ENCODE measurements at regions not wholly inside any gene's neighbourhood (a gene's known extent, or its start where the extent isn't known, plus 50 kb on each side); places are given as distances from the start of the nearest gene placed in this dataset.

DNA sequence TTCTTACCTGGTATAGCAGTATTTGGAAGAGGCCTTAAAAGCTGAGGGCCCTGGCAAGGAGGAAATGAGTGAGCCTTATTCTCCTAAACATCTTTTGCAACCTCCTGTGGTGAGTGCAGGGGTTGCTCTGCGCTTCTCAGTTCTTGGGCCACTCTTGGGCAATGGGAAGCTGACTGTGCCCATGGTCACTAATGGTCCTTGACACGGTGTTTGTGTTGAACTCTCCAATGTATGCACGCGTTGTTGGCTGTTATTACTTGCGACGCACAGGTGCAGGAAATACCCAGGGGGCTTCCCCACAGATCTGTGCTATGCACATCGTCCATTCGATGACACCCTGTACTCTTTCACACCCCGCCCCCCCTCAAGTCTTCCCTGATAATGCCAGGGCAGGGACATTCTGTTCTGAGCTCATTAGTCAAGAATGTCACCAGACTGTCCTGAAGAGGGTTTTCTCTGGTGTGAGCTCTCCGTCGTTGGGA lies 79.7 kb downstream of the EDN1 start:
- no peaks in the 10 kb centered on the region for H3K27me3 Mint-ChIP-seq (ENCODE audit: unreplicated experiment)
- DNase-seq: peak; percentile 28
- no peak overlapping the region for H3K27ac Mint-ChIP-seq (ENCODE audit: unreplicated experiment)
- H3K9me3 Mint-ChIP-seq (ENCODE audit: low read depth, unreplicated experiment): peaks cover 13% of the 10 kb centered on the region
- CTCF ChIA-PET: interaction anchor here (0.6 to 1.5 kb wide), 7 partner anchors 38 to 1935 kb away, joined by 3 to 14 read pairs (median 4); partner anchors contain the start of gene EDN1
- intact Hi-C loops (cut with micrococcal nuclease; ENCODE audit: unreplicated experiment): loop anchor here (5.0 kb wide), 2 partner anchors 38 to 78 kb away; partner anchors contain the start of gene EDN1
- BruUV-seq (replicated peaks): no TSS peak
- H3K4me3 Mint-ChIP-seq (ENCODE audit: low read depth, unreplicated experiment): no peak overlapping the region
- H3K36me3 Mint-ChIP-seq (ENCODE audit: insufficient read depth, unreplicated experiment): no peaks in the 10 kb centered on the region
- TF ChIP-seq, protein P1, sequence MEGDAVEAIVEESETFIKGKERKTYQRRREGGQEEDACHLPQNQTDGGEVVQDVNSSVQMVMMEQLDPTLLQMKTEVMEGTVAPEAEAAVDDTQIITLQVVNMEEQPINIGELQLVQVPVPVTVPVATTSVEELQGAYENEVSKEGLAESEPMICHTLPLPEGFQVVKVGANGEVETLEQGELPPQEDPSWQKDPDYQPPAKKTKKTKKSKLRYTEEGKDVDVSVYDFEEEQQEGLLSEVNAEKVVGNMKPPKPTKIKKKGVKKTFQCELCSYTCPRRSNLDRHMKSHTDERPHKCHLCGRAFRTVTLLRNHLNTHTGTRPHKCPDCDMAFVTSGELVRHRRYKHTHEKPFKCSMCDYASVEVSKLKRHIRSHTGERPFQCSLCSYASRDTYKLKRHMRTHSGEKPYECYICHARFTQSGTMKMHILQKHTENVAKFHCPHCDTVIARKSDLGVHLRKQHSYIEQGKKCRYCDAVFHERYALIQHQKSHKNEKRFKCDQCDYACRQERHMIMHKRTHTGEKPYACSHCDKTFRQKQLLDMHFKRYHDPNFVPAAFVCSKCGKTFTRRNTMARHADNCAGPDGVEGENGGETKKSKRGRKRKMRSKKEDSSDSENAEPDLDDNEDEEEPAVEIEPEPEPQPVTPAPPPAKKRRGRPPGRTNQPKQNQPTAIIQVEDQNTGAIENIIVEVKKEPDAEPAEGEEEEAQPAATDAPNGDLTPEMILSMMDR (IDR thresholded peaks at IDR 0.05; ENCODE audit: unreplicated experiment): no peak
- peaks cover 43% of the 10 kb centered on the region for H3K4me1 Mint-ChIP-seq (ENCODE audit: low read depth, unreplicated experiment)

DNA sequence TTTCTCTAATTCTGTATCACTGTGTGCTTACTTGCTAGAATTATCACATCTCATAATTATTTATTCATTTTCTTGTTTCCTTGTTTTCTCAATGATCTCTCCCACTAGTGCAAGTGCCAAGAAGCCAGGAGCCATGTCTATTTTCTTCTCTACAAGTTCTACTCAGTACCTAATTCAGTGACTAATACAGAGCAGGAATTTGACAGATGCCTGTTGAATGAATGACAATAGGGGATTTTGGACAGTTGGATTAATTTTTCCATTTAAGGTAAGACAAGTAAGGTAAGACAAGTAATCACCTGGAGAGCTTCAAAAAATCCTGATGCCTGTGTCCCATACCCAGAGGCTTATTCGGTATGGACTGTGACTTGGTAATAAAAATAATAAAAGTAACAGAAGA lies 81.0 kb downstream of the EDN1 start:
- Mint-ChIP-seq H3K27me3 (ENCODE audit: unreplicated experiment) (no peaks in the 10 kb centered on the region), H3K27ac (ENCODE audit: unreplicated experiment) (peak overlapping the region; percentile 53), H3K36me3 (ENCODE audit: insufficient read depth, unreplicated experiment) (no peaks in the 10 kb centered on the region), H3K4me1 (ENCODE audit: low read depth, unreplicated experiment) (peaks cover 36% of the 10 kb centered on the region), H3K9me3 (ENCODE audit: low read depth, unreplicated experiment) (peaks cover 15% of the 10 kb centered on the region), H3K4me3 (ENCODE audit: low read depth, unreplicated experiment) (no peak overlapping the region)
- TF ChIP-seq, protein P1 (IDR thresholded peaks at IDR 0.05; ENCODE audit: unreplicated experiment): no peak
- intact Hi-C loops (cut with micrococcal nuclease; ENCODE audit: unreplicated experiment): no loop called here
- BruUV-seq (replicated peaks): no TSS peak
- no peak for DNase-seq
- CTCF ChIA-PET: interaction anchor here (0.5 to 0.6 kb wide), 2 partner anchors 21 to 191 kb away, joined by 3 to 5 read pairs; no protein-coding TSS in a partner anchor

DNA sequence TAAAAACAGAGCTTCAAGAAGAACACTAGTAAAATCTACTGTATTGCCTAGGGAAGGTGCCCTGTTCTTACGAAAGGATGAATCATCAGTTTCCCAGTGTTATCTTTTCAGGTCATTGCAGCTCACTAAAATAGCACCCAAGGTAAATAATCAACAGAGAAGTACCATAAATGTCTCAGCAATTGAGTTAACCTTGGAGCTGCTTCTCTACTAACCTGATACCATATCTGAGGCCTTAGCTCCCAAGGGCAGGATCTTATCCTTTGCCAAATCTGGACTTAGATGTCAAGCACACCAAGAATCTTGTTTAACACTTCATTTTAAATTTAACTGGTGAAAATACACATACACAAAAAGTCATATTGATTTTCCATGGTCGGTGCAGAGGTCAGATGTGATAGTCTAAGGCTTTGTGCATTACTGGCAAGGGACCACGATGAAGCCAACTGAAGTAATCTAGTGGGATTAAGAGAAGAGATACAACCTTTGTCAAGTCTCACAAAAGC lies 81.5 kb downstream of the EDN1 start:
- intact Hi-C loops (cut with micrococcal nuclease; ENCODE audit: unreplicated experiment): no loop called here
- H3K36me3 Mint-ChIP-seq (ENCODE audit: insufficient read depth, unreplicated experiment): no peaks in the 10 kb centered on the region
- no peak overlapping the region for H3K4me3 Mint-ChIP-seq (ENCODE audit: low read depth, unreplicated experiment)
- TF ChIP-seq, protein P1 (IDR thresholded peaks at IDR 0.05; ENCODE audit: unreplicated experiment): no peak
- peak overlapping the region; percentile 33 for H3K27ac Mint-ChIP-seq (ENCODE audit: unreplicated experiment)
- BruUV-seq (replicated peaks): no TSS peak
- H3K27me3 Mint-ChIP-seq (ENCODE audit: unreplicated experiment): no peaks in the 10 kb centered on the region
- H3K9me3 Mint-ChIP-seq (ENCODE audit: low read depth, unreplicated experiment): peaks cover 17% of the 10 kb centered on the region
- peaks cover 36% of the 10 kb centered on the region for H3K4me1 Mint-ChIP-seq (ENCODE audit: low read depth, unreplicated experiment)
- CTCF ChIA-PET: interaction anchor here (0.5 to 0.8 kb wide), 3 partner anchors 21 to 190 kb away, joined by 3 to 5 read pairs (median 3); no protein-coding TSS in a partner anchor
- DNase-seq: no peak

DNA sequence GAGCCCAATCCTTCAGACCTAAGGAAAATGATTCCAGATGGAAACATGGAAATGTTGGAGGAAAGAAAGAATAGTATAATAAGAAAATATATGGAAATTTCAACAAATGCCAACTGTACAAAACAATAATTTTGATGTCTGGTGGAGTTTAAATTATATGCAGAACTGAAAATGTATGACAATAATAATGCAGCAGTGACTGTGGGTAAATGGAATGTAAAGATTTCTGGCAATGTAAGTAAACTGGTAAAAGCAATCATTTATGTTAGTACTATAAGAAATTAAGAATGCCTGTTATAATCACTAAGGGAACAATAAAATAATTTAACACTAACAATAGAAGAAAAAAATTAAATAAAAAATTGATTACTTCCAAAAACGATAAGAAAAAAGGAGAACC lies 89.0 kb downstream of the EDN1 start:
- TF ChIP-seq, protein P1 (IDR thresholded peaks at IDR 0.05; ENCODE audit: unreplicated experiment): no peak
- CTCF ChIA-PET: no interaction called here
- BruUV-seq (replicated peaks): no TSS peak
- Mint-ChIP-seq H3K36me3 (ENCODE audit: insufficient read depth, unreplicated experiment) (no peaks in the 10 kb centered on the region), H3K4me3 (ENCODE audit: low read depth, unreplicated experiment) (no peak overlapping the region), H3K27me3 (ENCODE audit: unreplicated experiment) (no peaks in the 10 kb centered on the region), H3K9me3 (ENCODE audit: low read depth, unreplicated experiment) (peaks cover 4% of the 10 kb centered on the region), H3K4me1 (ENCODE audit: low read depth, unreplicated experiment) (no peaks in the 10 kb centered on the region), H3K27ac (ENCODE audit: unreplicated experiment) (no peak overlapping the region)
- DNase-seq: no peak
- intact Hi-C loops (cut with micrococcal nuclease; ENCODE audit: unreplicated experiment): no loop called here

All from Calu3 (cell line).